ENCODE measurements at regions not wholly inside any gene's neighbourhood (a gene's known extent, or its start where the extent isn't known, plus 50 kb on each side); places are given as distances from the start of the nearest gene placed in this dataset.

- Histone ChIP-seq H3K36me3 (ENCODE audit: control insufficient read depth, insufficient read depth, low read length) (no peaks in the 10 kb centered on the region), H3K4me1 (ENCODE audit: control insufficient read depth, insufficient read depth, low read length) (no peaks in the 10 kb centered on the region), H3K27ac (ENCODE audit: low read length) (no peak overlapping the region), H3K4me3 (ENCODE audit: low read depth in 2 of 2, low read length in 2 of 2) (no peak overlapping the region), H3K27me3 (ENCODE audit: control insufficient read depth, insufficient read depth, low read length) (no peaks in the 10 kb centered on the region), H3K9me3 (ENCODE audit: control insufficient read depth, insufficient read depth, low read depth, low read length) (no peaks in the 10 kb centered on the region)
- ChIA-PET POLR2A (no interaction called here), CTCF (no interaction called here)
- ATAC-seq = no peak
- TF ChIP-seq, protein P1, sequence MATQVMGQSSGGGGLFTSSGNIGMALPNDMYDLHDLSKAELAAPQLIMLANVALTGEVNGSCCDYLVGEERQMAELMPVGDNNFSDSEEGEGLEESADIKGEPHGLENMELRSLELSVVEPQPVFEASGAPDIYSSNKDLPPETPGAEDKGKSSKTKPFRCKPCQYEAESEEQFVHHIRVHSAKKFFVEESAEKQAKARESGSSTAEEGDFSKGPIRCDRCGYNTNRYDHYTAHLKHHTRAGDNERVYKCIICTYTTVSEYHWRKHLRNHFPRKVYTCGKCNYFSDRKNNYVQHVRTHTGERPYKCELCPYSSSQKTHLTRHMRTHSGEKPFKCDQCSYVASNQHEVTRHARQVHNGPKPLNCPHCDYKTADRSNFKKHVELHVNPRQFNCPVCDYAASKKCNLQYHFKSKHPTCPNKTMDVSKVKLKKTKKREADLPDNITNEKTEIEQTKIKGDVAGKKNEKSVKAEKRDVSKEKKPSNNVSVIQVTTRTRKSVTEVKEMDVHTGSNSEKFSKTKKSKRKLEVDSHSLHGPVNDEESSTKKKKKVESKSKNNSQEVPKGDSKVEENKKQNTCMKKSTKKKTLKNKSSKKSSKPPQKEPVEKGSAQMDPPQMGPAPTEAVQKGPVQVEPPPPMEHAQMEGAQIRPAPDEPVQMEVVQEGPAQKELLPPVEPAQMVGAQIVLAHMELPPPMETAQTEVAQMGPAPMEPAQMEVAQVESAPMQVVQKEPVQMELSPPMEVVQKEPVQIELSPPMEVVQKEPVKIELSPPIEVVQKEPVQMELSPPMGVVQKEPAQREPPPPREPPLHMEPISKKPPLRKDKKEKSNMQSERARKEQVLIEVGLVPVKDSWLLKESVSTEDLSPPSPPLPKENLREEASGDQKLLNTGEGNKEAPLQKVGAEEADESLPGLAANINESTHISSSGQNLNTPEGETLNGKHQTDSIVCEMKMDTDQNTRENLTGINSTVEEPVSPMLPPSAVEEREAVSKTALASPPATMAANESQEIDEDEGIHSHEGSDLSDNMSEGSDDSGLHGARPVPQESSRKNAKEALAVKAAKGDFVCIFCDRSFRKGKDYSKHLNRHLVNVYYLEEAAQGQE (IDR thresholded peaks at IDR 0.05; ENCODE audit: insufficient read depth in 1 of 2, low read depth in 2 of 2, low read length in 1 of 2) = no peak
- TF ChIP-seq CTCF (IDR thresholded peaks at IDR 0.05) = no peak
- TF ChIP-seq TCF7L2 (IDR thresholded peaks at IDR 0.05; ENCODE audit: low read depth, low read length) = no peak
- TF ChIP-seq POLR2AphosphoS5 (IDR thresholded peaks at IDR 0.05; ENCODE audit: low read depth, low read length) = no peak
- TF ChIP-seq SIN3A (IDR thresholded peaks at IDR 0.05; ENCODE audit: borderline replicate concordance, insufficient read depth, low read depth, low read length) = no peak
- intact Hi-C loops (cut with micrococcal nuclease; ENCODE audit: unreplicated experiment) (no loop called here), in situ Hi-C loops (cut with HindIII; ENCODE audit: low pct_unique_long_range_greater_than_20kb, low sequenced_read_pairs) (no loop called here)
- BruUV-seq (replicated peaks) = no TSS peak
- no peak for DNase-seq (ENCODE audit: low read depth, low spot score)
Measured at GRCh38 chr2:17289669-17290068, 228.6 kb downstream of the RAD51AP2 start.

DNA sequence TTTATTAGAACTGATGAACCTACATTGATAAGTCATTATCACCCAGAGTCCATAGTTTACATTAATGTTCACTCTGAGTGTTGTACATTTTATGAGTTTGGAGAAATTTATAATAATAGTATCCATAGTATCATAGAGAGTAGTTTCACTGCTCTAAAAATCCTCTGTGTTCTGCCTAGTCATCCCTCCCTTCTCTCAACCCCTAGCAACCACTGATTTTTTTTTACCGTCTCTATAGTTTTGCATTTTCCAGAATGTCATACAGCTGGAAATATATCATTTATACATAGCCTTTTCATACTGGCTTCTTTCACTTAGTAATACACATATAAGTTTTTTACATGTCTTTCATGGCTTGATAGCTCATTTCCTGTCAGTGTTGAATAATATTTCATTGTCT, 231.1 kb downstream of the RAD51AP2 start:
- TF ChIP-seq CTCF (IDR thresholded peaks at IDR 0.05) (no peak), SIN3A (IDR thresholded peaks at IDR 0.05; ENCODE audit: borderline replicate concordance, insufficient read depth, low read depth, low read length) (no peak), POLR2AphosphoS5 (IDR thresholded peaks at IDR 0.05; ENCODE audit: low read depth, low read length) (no peak), TCF7L2 (IDR thresholded peaks at IDR 0.05; ENCODE audit: low read depth, low read length) (no peak)
- TF ChIP-seq, protein P1 (IDR thresholded peaks at IDR 0.05; ENCODE audit: insufficient read depth in 1 of 2, low read depth in 2 of 2, low read length in 1 of 2) = no peak
- no peak for ATAC-seq

More for the DNA sequence above, 231.1 kb downstream of the RAD51AP2 start:
- CTCF ChIA-PET = no interaction called here
- Histone ChIP-seq H3K27me3 (ENCODE audit: control insufficient read depth, insufficient read depth, low read length) (no peaks in the 10 kb centered on the region), H3K4me3 (ENCODE audit: low read depth in 2 of 2, low read length in 2 of 2) (no peak overlapping the region), H3K36me3 (ENCODE audit: control insufficient read depth, insufficient read depth, low read length) (no peaks in the 10 kb centered on the region), H3K9me3 (ENCODE audit: control insufficient read depth, insufficient read depth, low read depth, low read length) (no peaks in the 10 kb centered on the region), H3K4me1 (ENCODE audit: control insufficient read depth, insufficient read depth, low read length) (no peaks in the 10 kb centered on the region), H3K27ac (ENCODE audit: low read length) (no peak overlapping the region)
- intact Hi-C loops (cut with micrococcal nuclease; ENCODE audit: unreplicated experiment) (no loop called here), in situ Hi-C loops (cut with HindIII; ENCODE audit: low pct_unique_long_range_greater_than_20kb, low sequenced_read_pairs) (no loop called here)
- BruUV-seq (replicated peaks) = no TSS peak
- POLR2A ChIA-PET = no interaction called here
- no peak for DNase-seq (ENCODE audit: low read depth, low spot score)

All from Panc1 (cell line).